ENCODE measurements at regions not wholly inside any gene's neighbourhood (a gene's known extent, or its start where the extent isn't known, plus 50 kb on each side); places are given as distances from the start of the nearest gene placed in this dataset.

GRCh38 chr11:97770570-97770969 is 1250.2 kb upstream of the CNTN5 start:
- POLR2A ChIA-PET = no interaction called here
- FAIRE-seq = no peak
- intact Hi-C loops (cut with micrococcal nuclease) = no loop called here
- TF ChIP-seq ZBTB9 (CRISPR knock-in tag; IDR thresholded peaks at IDR 0.05) (no peak), EWSR1 (IDR thresholded peaks at IDR 0.05; ENCODE audit: borderline replicate concordance, low read depth, partially characterized antibody) (no peak), ELF4 (CRISPR knock-in tag; IDR thresholded peaks at IDR 0.05) (no peak), PCBP1 (IDR thresholded peaks at IDR 0.05; ENCODE audit: low read depth, low read length, poor library complexity, severe bottlenecking) (no peak), ZNF449 (CRISPR knock-in tag; IDR thresholded peaks at IDR 0.05) (no peak), TSHZ1 (CRISPR knock-in tag; IDR thresholded peaks at IDR 0.05) (no peak), ZNF778 (CRISPR knock-in tag; IDR thresholded peaks at IDR 0.05) (no peak), ZNF24 (IDR thresholded peaks at IDR 0.05) (no peak), RREB1 (CRISPR knock-in tag; IDR thresholded peaks at IDR 0.05) (no peak), SREBF1 (IDR thresholded peaks at IDR 0.05; ENCODE audit: borderline replicate concordance, low read depth, low read length) (no peak), RNF2 (IDR thresholded peaks at IDR 0.05) (no peak)

More at GRCh38 chr11:97770570-97770969, 1250.2 kb upstream of the CNTN5 start:
- Histone ChIP-seq H3K9me1 (ENCODE audit: control insufficient read depth, insufficient read depth, low read length) (no peaks in the 10 kb centered on the region), H3K4me2 (ENCODE audit: insufficient read depth, low read length) (no peak overlapping the region), H3K4me3 (no peak overlapping the region), H4K20me1 (replicated peaks; ENCODE audit: control insufficient read depth, insufficient read depth, low read length) (no peaks in the 10 kb centered on the region), H3K9me3 (replicated peaks; ENCODE audit: control insufficient read depth, insufficient read depth, low read depth, low read length) (no peaks in the 10 kb centered on the region), H3K36me3 (ENCODE audit: control insufficient read depth, insufficient read depth, low read length) (no peaks in the 10 kb centered on the region), H3K27me3 (ENCODE audit: control insufficient read depth in 2 of 2, insufficient read depth in 2 of 2, low read length in 2 of 2) (no peaks in the 10 kb centered on the region), H2AFZ (ENCODE audit: low read depth, low read length) (no peak overlapping the region), H3K79me2 (ENCODE audit: control insufficient read depth, insufficient read depth, low read length) (no peaks in the 10 kb centered on the region), H3K9ac (ENCODE audit: insufficient read depth in 1 of 2, low read depth in 2 of 2, low read length in 2 of 2) (no peak overlapping the region), H3K4me1 (replicated peaks in 1 of 2; ENCODE audit: control insufficient read depth in 2 of 2, insufficient read depth in 2 of 2, low read length in 2 of 2) (no peaks in the 10 kb centered on the region), H3K27ac (ENCODE audit: extremely low read depth, low read depth, low read length) (no peak overlapping the region)
- no TSS peak for BruUV-seq (replicated peaks)
- no peak for ATAC-seq
- CTCF ChIA-PET (ENCODE audit: low intra/inter-chr PET ratio) = no interaction called here
- in situ Hi-C loops (cut with MboI) = no loop called here
- DNase-seq (ENCODE audit: extremely low read depth in 1 of 4, low spot score in 3 of 4) = no peak
- WGBS (ENCODE audit: insufficient coverage, low coverage, missing lambda C conversion rate) = 18% methylated on average over 1 of the region's 1 CpG

Measured in K562 (cell line).